Keratinocyte (primary cell): ENCODE measurements at regions not wholly inside any gene's neighbourhood (a gene's known extent, or its start where the extent isn't known, plus 50 kb on each side); places are given as distances from the start of the nearest gene placed in this dataset.

Experiments used
- EZH2 ChIP-seq: IDR thresholded peaks from one replicate; pipeline ENCODE4 v1.6.1; 2012; ENCODE audit warnings: inconsistent platforms, mild to moderate bottlenecking, low read length, moderate library complexity
- TF ChIP-seq, protein P1 (sequence below), 3 experiments: IDR thresholded peaks in 1 of 3; conservative IDR thresholded peaks in 1 of 3; optimal IDR thresholded peaks in 1 of 3; 2 replicates in 2 of 3; 3 replicates in 1 of 3; pipeline versions ENCODE3 to v1.5.1; 2011; ENCODE audit warnings: low read length in 3 of 3, mild to moderate bottlenecking in 3 of 3, moderate library complexity in 2 of 3, control low read depth in 1 of 3, inconsistent platforms in 1 of 3; ENCODE audit not compliant: insufficient read depth in 2 of 3; ENCODE audit errors: extremely low read depth in 1 of 3

- TF ChIP-seq, protein P1, sequence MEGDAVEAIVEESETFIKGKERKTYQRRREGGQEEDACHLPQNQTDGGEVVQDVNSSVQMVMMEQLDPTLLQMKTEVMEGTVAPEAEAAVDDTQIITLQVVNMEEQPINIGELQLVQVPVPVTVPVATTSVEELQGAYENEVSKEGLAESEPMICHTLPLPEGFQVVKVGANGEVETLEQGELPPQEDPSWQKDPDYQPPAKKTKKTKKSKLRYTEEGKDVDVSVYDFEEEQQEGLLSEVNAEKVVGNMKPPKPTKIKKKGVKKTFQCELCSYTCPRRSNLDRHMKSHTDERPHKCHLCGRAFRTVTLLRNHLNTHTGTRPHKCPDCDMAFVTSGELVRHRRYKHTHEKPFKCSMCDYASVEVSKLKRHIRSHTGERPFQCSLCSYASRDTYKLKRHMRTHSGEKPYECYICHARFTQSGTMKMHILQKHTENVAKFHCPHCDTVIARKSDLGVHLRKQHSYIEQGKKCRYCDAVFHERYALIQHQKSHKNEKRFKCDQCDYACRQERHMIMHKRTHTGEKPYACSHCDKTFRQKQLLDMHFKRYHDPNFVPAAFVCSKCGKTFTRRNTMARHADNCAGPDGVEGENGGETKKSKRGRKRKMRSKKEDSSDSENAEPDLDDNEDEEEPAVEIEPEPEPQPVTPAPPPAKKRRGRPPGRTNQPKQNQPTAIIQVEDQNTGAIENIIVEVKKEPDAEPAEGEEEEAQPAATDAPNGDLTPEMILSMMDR (optimal IDR thresholded peaks at IDR 0.05 in 1 of 3, IDR thresholded peaks at IDR 0.05 in 1 of 3, conservative IDR thresholded peaks at IDR 0.05 in 1 of 3; ENCODE audit: extremely low read depth in 1 of 3, insufficient read depth in 2 of 3, low read length in 3 of 3): no peak
- TF ChIP-seq EZH2: no peak
Observed at GRCh38 chr16:52078716-52079655, 468.0 kb downstream of the TOX3 start.
